ENCODE measurements at regions not wholly inside any gene's neighbourhood (a gene's known extent, or its start where the extent isn't known, plus 50 kb on each side); places are given as distances from the start of the nearest gene placed in this dataset.

DNA sequence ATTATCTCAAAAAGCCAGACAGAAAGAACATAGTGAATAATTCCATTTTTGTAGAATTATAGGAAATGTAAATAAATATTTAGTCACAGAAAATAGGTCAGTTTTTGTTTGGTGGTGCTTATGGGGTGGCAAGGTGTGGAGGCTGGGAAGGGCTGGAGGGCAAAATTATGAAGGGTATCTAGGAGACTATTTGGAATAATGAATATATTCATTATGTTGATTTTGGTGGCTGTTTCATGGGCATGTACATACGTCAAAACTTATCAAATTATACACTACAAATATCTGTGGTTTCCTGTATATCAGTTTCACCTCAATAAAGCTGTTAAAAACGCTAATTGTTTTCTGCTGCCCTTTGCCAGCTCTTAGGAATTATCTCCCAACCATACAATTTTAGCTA is 298.7 kb upstream of the GOLIM4 start:
- no peak for DNase-seq (ENCODE audit: low read depth in 3 of 3)

GRCh38 chr3:168386301-168386700 is 290.6 kb upstream of the GOLIM4 start:
- DNase-seq (ENCODE audit: low read depth in 3 of 3) = no peak

DNA sequence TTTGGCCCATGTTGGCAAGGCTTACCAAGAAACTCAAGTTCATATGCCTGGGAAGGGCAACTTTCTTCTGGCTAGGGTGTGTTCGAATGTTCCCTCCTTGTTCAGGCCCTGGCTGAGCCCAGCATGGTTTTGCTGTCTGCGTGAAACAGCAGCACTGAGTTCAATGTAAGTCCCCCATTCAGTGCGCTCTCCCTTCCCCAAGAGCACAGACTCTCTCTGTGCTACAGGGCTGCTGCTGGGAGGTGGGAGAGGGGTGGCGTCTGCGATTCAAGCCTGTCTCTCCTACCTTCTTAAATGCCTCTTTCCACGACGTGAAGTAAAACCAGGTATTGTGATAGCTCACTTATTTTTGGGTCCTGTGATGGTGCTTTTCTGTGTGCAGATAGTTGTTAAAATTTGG is 289.3 kb upstream of the GOLIM4 start:
- no peak for DNase-seq (ENCODE audit: low read depth in 3 of 3)

DNA sequence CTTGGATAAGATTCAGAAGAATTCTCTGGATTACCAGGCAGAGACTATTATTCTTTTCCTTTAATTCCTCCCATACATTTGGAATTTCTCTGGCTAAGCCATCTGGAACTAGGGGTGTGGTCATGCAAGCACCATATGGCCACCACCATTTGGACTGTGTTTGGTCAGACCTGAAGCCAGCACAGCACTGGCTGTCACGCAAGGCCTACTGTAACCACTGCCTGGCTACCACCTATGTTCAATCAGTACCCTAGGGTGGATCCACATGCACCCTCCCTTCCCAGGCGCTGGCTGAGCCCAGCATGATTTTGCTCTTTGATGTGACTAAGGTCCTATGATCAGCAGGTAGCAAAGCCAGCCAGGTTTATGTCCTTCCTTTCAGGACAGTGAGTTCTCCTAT is 287.8 kb upstream of the GOLIM4 start:
- no peak for DNase-seq (ENCODE audit: low read depth in 3 of 3)

- DNase-seq (ENCODE audit: low read depth in 3 of 3) = no peak
Measured at GRCh38 chr3:168371846-168372245, 276.1 kb upstream of the GOLIM4 start.

GRCh38 chr3:168364967-168365366 is 269.2 kb upstream of the GOLIM4 start:
- DNase-seq (ENCODE audit: low read depth in 3 of 3) = no peak

DNA sequence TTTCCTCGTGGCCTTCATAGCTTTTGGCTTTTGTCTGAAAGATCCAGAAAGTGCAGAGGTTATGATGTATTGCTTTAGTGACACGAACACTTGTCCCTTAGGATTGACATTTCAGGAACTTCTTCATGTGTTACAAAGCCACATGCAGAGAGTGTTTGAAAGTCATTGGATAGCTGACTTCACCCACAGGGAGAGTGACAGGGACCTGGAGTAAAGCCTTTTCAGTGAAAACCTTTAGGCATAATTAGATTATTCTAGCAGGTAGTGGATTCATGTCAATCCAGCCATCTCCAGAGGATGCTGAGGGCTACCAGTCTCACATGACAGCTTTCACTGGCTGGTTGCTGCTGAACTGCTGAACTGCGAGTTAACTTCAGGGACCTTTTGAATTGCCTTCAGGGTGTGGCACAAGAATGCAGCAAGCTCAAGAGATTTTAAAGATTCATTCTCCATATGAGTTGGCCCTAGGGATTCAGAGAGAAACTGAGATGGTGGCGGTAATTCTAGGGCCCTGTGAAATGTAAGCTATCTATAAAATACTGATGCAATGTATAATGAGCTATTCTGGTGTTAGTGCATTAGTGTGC is 267.0 kb upstream of the GOLIM4 start:
- DNase-seq (ENCODE audit: low read depth in 3 of 3) = no peak

DNA sequence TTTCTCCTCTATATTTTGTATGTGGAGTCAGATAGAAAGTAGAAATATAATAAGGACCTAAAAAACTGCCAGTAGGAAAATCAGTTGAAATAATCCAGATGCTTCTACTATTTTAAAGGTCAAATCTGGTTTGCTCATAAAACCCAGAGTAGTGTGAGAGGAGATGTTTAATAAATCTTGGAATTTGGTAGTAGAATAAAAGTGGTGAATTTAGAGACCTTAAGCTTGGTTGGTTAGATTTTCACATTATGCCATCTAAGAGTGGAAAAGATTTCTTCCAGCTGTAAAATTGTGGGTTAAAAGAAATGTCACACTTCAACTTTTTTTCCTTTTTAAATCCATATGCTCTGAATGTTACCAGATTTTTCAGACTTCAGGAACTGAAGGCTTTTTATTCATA is 266.4 kb upstream of the GOLIM4 start:
- DNase-seq (ENCODE audit: low read depth in 3 of 3) = no peak

DNA sequence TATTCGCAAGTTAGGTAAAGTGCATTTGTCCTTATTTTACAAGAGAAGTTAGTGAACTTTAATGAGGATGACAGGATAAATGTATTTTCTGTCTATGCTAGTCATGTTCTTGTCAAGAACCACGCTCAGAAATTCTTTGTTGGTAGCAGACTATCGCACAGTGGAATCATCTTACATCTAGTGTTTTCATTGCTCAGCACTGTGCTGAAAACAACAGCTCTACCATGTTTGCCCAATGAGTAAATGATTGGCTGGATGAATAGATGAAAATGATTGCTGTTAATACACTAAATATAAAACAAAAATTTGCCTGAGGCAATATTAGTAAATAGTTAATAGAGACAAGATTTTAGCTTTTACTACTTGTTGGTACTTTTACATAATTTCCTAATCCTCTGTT is 265.3 kb upstream of the GOLIM4 start:
- no peak for DNase-seq (ENCODE audit: low read depth in 3 of 3)

GRCh38 chr3:168342946-168343850 is 247.5 kb upstream of the GOLIM4 start:
- no peak for DNase-seq (ENCODE audit: low read depth in 3 of 3)

GRCh38 chr3:168341956-168342936 is 246.5 kb upstream of the GOLIM4 start:
- no peak for DNase-seq (ENCODE audit: low read depth in 3 of 3)

DNA sequence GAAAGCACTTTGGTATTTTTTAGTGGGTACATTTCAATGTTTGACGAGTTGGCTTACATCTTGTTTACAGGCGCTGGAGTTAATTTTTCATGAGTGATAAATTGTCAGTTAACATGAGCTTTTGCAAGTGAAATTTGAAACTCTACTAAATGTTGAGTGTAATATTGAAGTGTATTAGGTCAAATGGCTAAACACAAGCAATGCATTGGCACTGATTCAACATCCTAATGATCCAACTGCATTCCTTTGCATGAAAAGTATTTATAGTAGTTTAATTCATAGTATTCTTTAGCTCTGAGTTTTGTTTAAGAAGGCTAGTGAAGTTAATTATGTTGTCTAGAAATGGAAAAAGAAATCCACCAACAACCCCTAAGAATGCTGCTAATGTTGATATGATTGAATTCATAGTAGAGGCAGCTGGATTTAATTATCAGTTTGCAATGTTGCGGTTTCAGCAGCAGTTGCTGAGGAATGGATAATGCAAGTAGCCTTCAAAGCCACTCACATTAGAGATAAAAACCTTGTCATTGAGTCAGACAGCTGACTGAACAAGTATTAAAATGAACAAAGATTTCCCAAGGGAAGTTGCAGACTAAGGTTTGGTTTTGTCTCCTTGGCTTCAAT is 245.6 kb upstream of the GOLIM4 start:
- DNase-seq (ENCODE audit: low read depth in 3 of 3) = no peak

DNA sequence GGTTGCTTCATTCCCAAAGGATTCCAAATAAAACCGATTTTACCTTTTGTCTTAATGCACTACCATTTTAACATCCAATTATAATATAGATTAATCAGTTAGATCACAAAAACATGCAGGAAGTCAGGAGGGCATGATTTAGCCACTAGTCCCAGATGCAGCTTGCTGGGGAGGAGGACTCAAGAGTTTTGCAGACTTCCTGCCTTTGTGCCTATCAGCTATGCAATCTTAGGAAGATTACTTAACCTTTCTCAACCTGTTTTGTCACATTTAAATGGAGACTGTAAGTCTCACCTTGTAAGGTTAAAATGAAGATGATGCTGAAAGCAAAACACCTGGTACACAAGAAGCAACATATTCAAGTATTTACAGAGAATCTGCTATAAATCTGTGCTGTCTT is 242.4 kb upstream of the GOLIM4 start:
- no peak for DNase-seq (ENCODE audit: low read depth in 3 of 3)

GRCh38 chr3:168336276-168336675 is 240.6 kb upstream of the GOLIM4 start:
- no peak for DNase-seq (ENCODE audit: low read depth in 3 of 3)

DNA sequence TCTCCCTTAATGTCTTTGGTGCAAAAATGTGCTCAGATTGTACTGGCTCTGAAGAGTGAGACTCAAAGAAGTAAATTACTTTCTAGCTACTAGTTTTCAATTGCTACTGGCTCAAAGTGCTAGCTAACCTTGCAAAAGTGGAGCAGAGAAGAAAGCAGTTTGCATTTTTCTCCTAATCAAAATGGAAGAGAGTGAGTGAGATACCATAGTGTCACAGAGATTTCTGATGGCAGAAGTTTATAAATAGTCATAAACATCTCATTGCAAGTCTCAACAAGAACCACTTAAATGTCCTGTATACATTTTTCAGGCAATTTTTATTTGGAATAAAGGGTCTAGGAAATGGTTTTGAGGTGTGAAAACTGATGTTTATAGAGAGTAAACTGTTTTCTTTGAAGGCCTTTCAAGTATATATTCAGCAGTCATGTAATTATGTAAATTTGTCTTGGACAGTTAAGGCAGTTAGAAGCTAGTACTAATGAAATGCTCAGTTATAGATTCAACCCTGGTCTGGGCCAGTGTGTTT is 237.7 kb upstream of the GOLIM4 start:
- no peak for DNase-seq (ENCODE audit: low read depth in 3 of 3)

GRCh38 chr3:168331756-168332155 is 236.0 kb upstream of the GOLIM4 start:
- DNase-seq (ENCODE audit: low read depth in 3 of 3) = no peak

- DNase-seq (ENCODE audit: low read depth in 3 of 3) = no peak
Measured at GRCh38 chr3:168330983-168331382, 235.3 kb upstream of the GOLIM4 start.

GRCh38 chr3:168327856-168328255 is 232.1 kb upstream of the GOLIM4 start:
- no peak for DNase-seq (ENCODE audit: low read depth in 3 of 3)

- DNase-seq (ENCODE audit: low read depth in 3 of 3) = no peak
Measured at GRCh38 chr3:168325684-168326083, 230.0 kb upstream of the GOLIM4 start.

DNA sequence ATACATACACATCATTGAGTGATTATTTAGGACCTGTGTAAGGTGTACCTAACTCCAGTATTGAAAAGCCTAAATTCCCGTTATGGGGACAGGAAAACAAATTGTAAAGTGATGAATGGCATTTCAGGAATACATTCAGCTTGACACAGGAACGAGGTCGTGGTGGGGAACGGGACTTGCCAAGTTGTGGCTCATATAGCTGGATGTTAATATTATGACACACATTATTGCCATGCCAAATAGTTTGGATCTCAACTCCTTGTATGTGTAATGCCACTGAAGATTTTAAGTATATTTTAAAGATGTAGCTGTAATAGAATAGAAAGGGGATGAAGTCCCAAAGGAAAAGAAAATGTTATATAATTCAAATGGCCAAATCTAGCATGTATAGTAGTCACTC is 227.2 kb upstream of the GOLIM4 start:
- no peak for DNase-seq (ENCODE audit: low read depth in 3 of 3)

- no peak for DNase-seq (ENCODE audit: low read depth in 3 of 3)
Measured at GRCh38 chr3:168314166-168314565, 218.4 kb upstream of the GOLIM4 start.

GRCh38 chr3:168312984-168313383 is 217.3 kb upstream of the GOLIM4 start:
- DNase-seq (ENCODE audit: low read depth in 3 of 3) = no peak

Measured in stimulated activated CD4-positive, alpha-beta T cell treated with anti-CD3 and anti-CD28 coated beads, TNF-alpha, amount 100 ng/mL, for 48 hours (primary cell).